ENCODE measurements at regions not wholly inside any gene's neighbourhood (a gene's known extent, or its start where the extent isn't known, plus 50 kb on each side); places are given as distances from the start of the nearest gene placed in this dataset.

DNA sequence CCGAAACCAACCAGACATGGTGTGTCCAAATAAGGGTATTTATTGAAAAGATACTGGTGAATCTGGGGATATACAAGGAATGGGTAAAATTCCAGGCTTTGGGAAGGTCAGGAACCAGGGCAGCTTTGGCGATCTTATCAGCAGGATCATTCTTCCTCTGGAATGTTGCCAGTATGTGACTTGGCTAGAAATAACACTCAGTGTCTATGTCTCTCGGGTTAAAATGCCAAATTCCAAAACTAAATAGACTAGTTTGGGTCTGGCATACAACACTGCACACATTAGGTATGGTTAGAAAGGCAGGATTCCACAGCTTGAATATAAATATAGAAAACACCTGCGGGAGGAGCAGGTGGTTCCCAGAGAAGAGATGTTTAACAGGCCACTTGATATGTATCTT, 220.2 kb upstream of the CD96 start:
- TF ChIP-seq, protein P1, sequence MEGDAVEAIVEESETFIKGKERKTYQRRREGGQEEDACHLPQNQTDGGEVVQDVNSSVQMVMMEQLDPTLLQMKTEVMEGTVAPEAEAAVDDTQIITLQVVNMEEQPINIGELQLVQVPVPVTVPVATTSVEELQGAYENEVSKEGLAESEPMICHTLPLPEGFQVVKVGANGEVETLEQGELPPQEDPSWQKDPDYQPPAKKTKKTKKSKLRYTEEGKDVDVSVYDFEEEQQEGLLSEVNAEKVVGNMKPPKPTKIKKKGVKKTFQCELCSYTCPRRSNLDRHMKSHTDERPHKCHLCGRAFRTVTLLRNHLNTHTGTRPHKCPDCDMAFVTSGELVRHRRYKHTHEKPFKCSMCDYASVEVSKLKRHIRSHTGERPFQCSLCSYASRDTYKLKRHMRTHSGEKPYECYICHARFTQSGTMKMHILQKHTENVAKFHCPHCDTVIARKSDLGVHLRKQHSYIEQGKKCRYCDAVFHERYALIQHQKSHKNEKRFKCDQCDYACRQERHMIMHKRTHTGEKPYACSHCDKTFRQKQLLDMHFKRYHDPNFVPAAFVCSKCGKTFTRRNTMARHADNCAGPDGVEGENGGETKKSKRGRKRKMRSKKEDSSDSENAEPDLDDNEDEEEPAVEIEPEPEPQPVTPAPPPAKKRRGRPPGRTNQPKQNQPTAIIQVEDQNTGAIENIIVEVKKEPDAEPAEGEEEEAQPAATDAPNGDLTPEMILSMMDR (IDR thresholded peaks at IDR 0.05; ENCODE audit: control extremely low read depth in 1 of 3, insufficient read depth in 1 of 3, low read depth in 1 of 3, low read length in 3 of 3), result no peak
- TF ChIP-seq MAFK (IDR thresholded peaks at IDR 0.05; ENCODE audit: low read depth, low read length) (no peak), RAD21 (IDR thresholded peaks at IDR 0.05 in 1 of 2, conservative IDR thresholded peaks at IDR 0.05 in 1 of 2; ENCODE audit: low read depth in 2 of 2, low read length in 2 of 2) (no peak), EP300 (IDR thresholded peaks at IDR 0.05; ENCODE audit: borderline replicate concordance in 1 of 2, low read depth in 2 of 2, low read length in 2 of 2) (no peak), CTBP2 (IDR thresholded peaks at IDR 0.05; ENCODE audit: borderline replicate concordance, insufficient read depth, insufficient read length, low read length) (no peak), KDM1A (IDR thresholded peaks at IDR 0.05; ENCODE audit: borderline replicate concordance, low read length) (no peak), RFX5 (IDR thresholded peaks at IDR 0.05; ENCODE audit: borderline replicate concordance, low read depth, low read length) (no peak)
- TF ChIP-seq, protein P2, sequence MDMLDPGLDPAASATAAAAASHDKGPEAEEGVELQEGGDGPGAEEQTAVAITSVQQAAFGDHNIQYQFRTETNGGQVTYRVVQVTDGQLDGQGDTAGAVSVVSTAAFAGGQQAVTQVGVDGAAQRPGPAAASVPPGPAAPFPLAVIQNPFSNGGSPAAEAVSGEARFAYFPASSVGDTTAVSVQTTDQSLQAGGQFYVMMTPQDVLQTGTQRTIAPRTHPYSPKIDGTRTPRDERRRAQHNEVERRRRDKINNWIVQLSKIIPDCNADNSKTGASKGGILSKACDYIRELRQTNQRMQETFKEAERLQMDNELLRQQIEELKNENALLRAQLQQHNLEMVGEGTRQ (IDR thresholded peaks at IDR 0.05; ENCODE audit: low read length), result no peak

All from H1 (cell line).